ENCODE measurements at regions not wholly inside any gene's neighbourhood (a gene's known extent, or its start where the extent isn't known, plus 50 kb on each side); places are given as distances from the start of the nearest gene placed in this dataset.

DNA sequence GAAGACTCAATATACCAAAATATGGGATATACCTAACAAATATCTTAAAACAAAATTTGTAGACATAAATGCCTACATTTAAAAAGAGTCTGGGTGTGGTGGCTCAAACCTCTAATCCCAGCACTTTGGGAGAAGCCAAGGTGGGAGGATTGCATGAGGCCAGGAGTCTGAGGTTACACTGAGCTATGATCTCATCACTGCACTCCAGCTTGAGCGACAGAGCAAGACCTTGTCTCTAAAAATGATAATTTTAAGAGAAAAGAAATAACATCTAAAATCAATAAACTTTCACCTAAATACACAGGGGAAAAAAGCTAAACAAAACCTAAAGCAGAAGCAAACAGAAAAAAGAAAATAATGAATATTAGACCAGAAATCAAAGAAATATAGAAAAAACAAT lies 102.7 kb upstream of the PBX1 start:
- Histone ChIP-seq H3K4me2 (ENCODE audit: low read length) (no peak overlapping the region), H3K79me2 (ENCODE audit: insufficient read depth, low read length) (no peaks in the 10 kb centered on the region), H3K4me1 (ENCODE audit: control insufficient read depth in 1 of 2, insufficient read depth in 2 of 2, low read length in 2 of 2) (no peaks in the 10 kb centered on the region), H3K27ac (ENCODE audit: low read depth, low read length) (no peak overlapping the region), H3K4me3 (replicated peaks in 1 of 2; ENCODE audit: low read depth in 1 of 2, low read length in 2 of 2) (no peak overlapping the region), H3K9ac (ENCODE audit: low read length) (no peak overlapping the region), H4K20me1 (ENCODE audit: insufficient read depth) (no peaks in the 10 kb centered on the region), H3K27me3 (ENCODE audit: insufficient read depth, low read length) (no peaks in the 10 kb centered on the region), H2AFZ (ENCODE audit: low read depth, low read length, poor library complexity, severe bottlenecking) (no peak overlapping the region), H3K36me3 (ENCODE audit: control insufficient read depth in 1 of 2, insufficient read depth in 2 of 2, low read length in 2 of 2) (no peaks in the 10 kb centered on the region), H3K9me2 (ENCODE audit: insufficient read depth) (no peaks in the 10 kb centered on the region), H3K9me3 (ENCODE audit: control insufficient read depth in 1 of 2, insufficient read depth in 1 of 2, low read depth in 1 of 2, low read length in 2 of 2) (no peaks in the 10 kb centered on the region)
- ChIA-PET RAD21 (ENCODE audit: low non-redundant PET in 1 of 2, low total read pairs in 2 of 2, uncharacterized antibody in 2 of 2, unreplicated experiment in 2 of 2) (no interaction called here), CTCF (no interaction called here), POLR2A (no interaction called here)
- DNase-seq (ENCODE audit: low read depth, low spot score) (no peak), ATAC-seq (no peak)
- TF ChIP-seq TCF7L2 (IDR thresholded peaks at IDR 0.05; ENCODE audit: borderline replicate concordance, extremely low read depth, insufficient read depth, insufficient read length) (no peak), POLR2A (IDR thresholded peaks at IDR 0.05; ENCODE audit: borderline replicate concordance, extremely low read depth, insufficient read depth, insufficient read length) (no peak), POLR2AphosphoS5 (IDR thresholded peaks at IDR 0.05; ENCODE audit: low read depth, low read length) (no peak), SRF (IDR thresholded peaks at IDR 0.05; ENCODE audit: low read depth) (no peak), SP1 (IDR thresholded peaks at IDR 0.05; ENCODE audit: low read depth) (no peak), SIN3A (IDR thresholded peaks at IDR 0.05; ENCODE audit: low read depth) (no peak), CEBPB (IDR thresholded peaks at IDR 0.05; ENCODE audit: low read depth) (no peak), ELF1 (IDR thresholded peaks at IDR 0.05; ENCODE audit: borderline replicate concordance, low read depth) (no peak), ZNF274 (IDR thresholded peaks at IDR 0.05; ENCODE audit: low read depth, low read length) (no peak), FOSL1 (IDR thresholded peaks at IDR 0.05; ENCODE audit: low read depth) (no peak), RAD21 (IDR thresholded peaks at IDR 0.05; ENCODE audit: low read depth) (no peak), EGR1 (IDR thresholded peaks at IDR 0.05; ENCODE audit: low read depth) (no peak), EZH2phosphoT487 (IDR thresholded peaks at IDR 0.05; ENCODE audit: borderline replicate concordance) (no peak), YY1 (IDR thresholded peaks at IDR 0.05; ENCODE audit: extremely low read depth, insufficient replicate concordance, low read depth, low read length) (no peak), EZH2 (IDR thresholded peaks at IDR 0.05) (no peak)
- TF ChIP-seq, protein P1, sequence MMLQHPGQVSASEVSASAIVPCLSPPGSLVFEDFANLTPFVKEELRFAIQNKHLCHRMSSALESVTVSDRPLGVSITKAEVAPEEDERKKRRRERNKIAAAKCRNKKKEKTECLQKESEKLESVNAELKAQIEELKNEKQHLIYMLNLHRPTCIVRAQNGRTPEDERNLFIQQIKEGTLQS (IDR thresholded peaks at IDR 0.05) = no peak
- TF ChIP-seq, protein P2, sequence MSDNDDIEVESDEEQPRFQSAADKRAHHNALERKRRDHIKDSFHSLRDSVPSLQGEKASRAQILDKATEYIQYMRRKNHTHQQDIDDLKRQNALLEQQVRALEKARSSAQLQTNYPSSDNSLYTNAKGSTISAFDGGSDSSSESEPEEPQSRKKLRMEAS (IDR thresholded peaks at IDR 0.05) = no peak
- TF ChIP-seq, protein P3, sequence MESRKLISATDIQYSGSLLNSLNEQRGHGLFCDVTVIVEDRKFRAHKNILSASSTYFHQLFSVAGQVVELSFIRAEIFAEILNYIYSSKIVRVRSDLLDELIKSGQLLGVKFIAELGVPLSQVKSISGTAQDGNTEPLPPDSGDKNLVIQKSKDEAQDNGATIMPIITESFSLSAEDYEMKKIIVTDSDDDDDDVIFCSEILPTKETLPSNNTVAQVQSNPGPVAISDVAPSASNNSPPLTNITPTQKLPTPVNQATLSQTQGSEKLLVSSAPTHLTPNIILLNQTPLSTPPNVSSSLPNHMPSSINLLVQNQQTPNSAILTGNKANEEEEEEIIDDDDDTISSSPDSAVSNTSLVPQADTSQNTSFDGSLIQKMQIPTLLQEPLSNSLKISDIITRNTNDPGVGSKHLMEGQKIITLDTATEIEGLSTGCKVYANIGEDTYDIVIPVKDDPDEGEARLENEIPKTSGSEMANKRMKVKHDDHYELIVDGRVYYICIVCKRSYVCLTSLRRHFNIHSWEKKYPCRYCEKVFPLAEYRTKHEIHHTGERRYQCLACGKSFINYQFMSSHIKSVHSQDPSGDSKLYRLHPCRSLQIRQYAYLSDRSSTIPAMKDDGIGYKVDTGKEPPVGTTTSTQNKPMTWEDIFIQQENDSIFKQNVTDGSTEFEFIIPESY (IDR thresholded peaks at IDR 0.05; ENCODE audit: extremely low read depth, insufficient replicate concordance, low read length) = no peak
- TF ChIP-seq, protein P4, sequence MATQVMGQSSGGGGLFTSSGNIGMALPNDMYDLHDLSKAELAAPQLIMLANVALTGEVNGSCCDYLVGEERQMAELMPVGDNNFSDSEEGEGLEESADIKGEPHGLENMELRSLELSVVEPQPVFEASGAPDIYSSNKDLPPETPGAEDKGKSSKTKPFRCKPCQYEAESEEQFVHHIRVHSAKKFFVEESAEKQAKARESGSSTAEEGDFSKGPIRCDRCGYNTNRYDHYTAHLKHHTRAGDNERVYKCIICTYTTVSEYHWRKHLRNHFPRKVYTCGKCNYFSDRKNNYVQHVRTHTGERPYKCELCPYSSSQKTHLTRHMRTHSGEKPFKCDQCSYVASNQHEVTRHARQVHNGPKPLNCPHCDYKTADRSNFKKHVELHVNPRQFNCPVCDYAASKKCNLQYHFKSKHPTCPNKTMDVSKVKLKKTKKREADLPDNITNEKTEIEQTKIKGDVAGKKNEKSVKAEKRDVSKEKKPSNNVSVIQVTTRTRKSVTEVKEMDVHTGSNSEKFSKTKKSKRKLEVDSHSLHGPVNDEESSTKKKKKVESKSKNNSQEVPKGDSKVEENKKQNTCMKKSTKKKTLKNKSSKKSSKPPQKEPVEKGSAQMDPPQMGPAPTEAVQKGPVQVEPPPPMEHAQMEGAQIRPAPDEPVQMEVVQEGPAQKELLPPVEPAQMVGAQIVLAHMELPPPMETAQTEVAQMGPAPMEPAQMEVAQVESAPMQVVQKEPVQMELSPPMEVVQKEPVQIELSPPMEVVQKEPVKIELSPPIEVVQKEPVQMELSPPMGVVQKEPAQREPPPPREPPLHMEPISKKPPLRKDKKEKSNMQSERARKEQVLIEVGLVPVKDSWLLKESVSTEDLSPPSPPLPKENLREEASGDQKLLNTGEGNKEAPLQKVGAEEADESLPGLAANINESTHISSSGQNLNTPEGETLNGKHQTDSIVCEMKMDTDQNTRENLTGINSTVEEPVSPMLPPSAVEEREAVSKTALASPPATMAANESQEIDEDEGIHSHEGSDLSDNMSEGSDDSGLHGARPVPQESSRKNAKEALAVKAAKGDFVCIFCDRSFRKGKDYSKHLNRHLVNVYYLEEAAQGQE (IDR thresholded peaks at IDR 0.05; ENCODE audit: low read depth) = no peak
- TF ChIP-seq, protein P5, sequence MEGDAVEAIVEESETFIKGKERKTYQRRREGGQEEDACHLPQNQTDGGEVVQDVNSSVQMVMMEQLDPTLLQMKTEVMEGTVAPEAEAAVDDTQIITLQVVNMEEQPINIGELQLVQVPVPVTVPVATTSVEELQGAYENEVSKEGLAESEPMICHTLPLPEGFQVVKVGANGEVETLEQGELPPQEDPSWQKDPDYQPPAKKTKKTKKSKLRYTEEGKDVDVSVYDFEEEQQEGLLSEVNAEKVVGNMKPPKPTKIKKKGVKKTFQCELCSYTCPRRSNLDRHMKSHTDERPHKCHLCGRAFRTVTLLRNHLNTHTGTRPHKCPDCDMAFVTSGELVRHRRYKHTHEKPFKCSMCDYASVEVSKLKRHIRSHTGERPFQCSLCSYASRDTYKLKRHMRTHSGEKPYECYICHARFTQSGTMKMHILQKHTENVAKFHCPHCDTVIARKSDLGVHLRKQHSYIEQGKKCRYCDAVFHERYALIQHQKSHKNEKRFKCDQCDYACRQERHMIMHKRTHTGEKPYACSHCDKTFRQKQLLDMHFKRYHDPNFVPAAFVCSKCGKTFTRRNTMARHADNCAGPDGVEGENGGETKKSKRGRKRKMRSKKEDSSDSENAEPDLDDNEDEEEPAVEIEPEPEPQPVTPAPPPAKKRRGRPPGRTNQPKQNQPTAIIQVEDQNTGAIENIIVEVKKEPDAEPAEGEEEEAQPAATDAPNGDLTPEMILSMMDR (IDR thresholded peaks at IDR 0.05 in 2 of 3, conservative IDR thresholded peaks at IDR 0.05 in 1 of 3; ENCODE audit: borderline replicate concordance in 1 of 3, insufficient read depth in 1 of 3, low read depth in 2 of 3, low read length in 2 of 3) = no peak
- no TSS peak for BruUV-seq (replicated peaks)
- intact Hi-C loops (cut with micrococcal nuclease) = no loop called here

Data from HCT116 (cell line).